NB4 (cell line): ENCODE measurements at regions not wholly inside any gene's neighbourhood (a gene's known extent, or its start where the extent isn't known, plus 50 kb on each side); places are given as distances from the start of the nearest gene placed in this dataset.

Experiments
- MYC ChIP-seq: IDR thresholded peaks from 2 replicates; pipeline ENCODE4 v1.6.1; 2011; ENCODE audit warnings: low read depth, low read length
- POLR2A ChIP-seq: IDR thresholded peaks from 2 replicates; pipeline ENCODE4 v1.6.1; 2011; ENCODE audit warnings: mild to moderate bottlenecking; ENCODE audit not compliant: insufficient read length; ENCODE audit errors: extremely low read depth
- TF ChIP-seq, protein P1 (sequence below): IDR thresholded peaks from one replicate; pipeline ENCODE4 v1.5.1; 2012; ENCODE audit warnings: low read depth, low read length

DNA sequence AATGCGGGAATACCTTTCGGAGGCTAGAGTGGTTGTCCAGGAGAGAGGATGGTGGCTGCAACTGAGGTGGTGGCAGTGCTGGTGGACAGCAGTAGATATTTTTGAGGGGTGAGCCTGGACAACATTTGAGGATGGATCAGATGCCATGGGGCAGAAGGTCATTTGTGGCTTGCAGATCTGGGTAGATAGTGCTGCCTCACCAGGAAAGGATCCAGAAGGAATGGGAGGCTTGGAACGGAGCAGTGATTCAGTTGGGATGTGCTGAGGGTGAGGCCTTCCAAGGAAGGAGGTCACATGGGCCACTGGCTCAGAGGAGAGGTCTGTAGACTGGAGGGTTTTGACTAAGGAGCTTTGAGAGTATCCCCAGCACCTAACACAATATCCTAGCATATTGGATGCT, 110.8 kb upstream of the KAZN start:
- TF ChIP-seq, protein P1, sequence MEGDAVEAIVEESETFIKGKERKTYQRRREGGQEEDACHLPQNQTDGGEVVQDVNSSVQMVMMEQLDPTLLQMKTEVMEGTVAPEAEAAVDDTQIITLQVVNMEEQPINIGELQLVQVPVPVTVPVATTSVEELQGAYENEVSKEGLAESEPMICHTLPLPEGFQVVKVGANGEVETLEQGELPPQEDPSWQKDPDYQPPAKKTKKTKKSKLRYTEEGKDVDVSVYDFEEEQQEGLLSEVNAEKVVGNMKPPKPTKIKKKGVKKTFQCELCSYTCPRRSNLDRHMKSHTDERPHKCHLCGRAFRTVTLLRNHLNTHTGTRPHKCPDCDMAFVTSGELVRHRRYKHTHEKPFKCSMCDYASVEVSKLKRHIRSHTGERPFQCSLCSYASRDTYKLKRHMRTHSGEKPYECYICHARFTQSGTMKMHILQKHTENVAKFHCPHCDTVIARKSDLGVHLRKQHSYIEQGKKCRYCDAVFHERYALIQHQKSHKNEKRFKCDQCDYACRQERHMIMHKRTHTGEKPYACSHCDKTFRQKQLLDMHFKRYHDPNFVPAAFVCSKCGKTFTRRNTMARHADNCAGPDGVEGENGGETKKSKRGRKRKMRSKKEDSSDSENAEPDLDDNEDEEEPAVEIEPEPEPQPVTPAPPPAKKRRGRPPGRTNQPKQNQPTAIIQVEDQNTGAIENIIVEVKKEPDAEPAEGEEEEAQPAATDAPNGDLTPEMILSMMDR, result no peak
- TF ChIP-seq MYC, result no peak
- TF ChIP-seq POLR2A, result no peak
